ENCODE measurements at regions not wholly inside any gene's neighbourhood (a gene's known extent, or its start where the extent isn't known, plus 50 kb on each side); places are given as distances from the start of the nearest gene placed in this dataset.

- in situ Hi-C loops (cut with HindIII; ENCODE audit: low pct_ligation_motif_present, low pct_unique_long_range_greater_than_20kb, low sequenced_read_pairs), result no loop called here
- DNase-seq, result no peak
These were observed 546.9 kb downstream of the HACE1 start for GRCh38 chr6:104312851-104313250.

DNA sequence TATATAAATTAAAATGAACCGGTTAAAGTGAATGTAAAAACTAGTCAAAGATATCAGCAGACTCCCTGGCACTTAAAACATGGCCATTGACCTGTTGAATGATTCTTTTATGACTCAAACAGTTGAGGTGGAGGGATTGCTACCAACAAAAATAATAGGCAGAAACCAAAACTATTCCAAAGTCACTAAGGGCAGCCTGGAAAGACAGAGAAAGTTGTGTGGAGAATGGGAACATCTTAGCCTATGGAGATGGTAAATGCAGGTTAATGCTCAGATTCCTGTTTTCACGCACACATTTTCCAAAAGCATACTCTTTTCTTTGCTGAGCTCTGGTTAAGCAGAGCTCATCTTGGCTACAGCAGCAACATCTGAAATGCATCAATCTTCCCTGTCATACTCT, 553.5 kb downstream of the HACE1 start:
- in situ Hi-C loops (cut with HindIII; ENCODE audit: low pct_ligation_motif_present, low pct_unique_long_range_greater_than_20kb, low sequenced_read_pairs), result no loop called here
- DNase-seq, result no peak

DNA sequence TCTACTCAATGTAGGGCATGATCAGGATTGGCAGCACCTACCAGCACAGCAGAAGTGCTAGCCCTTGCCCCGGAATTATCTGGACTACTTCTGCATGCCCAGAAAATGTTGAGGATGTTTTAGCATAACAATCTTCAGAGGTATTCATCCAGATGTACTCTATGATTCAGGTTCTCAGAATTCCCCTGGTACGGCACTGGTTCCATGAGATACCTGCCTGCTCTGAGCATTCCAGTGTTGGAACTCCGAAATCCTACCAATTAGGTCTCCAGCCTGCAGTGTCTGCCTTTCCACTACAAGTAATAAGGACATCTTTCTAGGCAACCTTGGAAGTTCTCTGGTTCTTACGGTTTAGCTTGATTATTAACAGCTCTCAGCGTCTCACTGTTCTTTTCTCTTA, 554.5 kb downstream of the HACE1 start:
- in situ Hi-C loops (cut with HindIII; ENCODE audit: low pct_ligation_motif_present, low pct_unique_long_range_greater_than_20kb, low sequenced_read_pairs), result no loop called here
- DNase-seq, result no peak

DNA sequence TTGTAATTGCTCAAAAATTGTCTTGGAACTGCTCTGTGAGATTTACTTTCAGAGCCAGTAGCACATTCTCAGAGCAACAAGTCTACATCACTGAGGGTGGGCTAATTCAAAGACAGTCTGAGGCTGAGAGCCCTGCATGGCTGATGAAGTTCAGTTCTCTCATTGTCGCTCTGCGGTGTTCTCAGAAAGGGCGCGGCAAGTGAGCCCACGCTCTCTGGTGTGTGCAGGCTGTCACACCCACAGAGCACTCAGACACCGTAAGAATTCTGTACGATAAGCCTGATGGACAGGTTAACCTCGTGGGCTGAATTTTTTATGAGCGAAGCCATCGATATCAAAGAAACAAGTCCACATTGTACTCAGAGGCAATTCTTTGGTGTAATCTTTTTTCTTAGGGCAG, 557.8 kb downstream of the HACE1 start:
- no peak for DNase-seq
- in situ Hi-C loops (cut with HindIII; ENCODE audit: low pct_ligation_motif_present, low pct_unique_long_range_greater_than_20kb, low sequenced_read_pairs), result no loop called here

DNA sequence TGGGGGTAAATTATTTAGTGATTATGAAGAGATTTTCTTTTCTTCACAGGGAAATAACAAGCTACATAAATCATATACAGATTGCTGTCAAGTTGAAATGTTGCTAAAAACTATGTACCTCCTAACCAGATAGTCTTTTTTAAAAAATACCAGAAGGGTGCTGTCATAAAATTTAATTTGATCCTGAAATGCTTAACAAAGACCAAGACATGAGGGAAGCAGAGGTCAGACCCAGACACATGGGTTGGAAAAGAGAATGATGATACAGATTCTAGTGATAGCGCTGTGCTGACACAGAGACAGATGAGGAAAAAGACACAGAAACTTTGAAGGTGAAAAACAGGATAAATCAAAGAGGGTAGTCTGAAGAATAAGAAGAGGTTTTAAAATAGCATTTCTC, 573.1 kb downstream of the HACE1 start:
- in situ Hi-C loops (cut with HindIII; ENCODE audit: low pct_ligation_motif_present, low pct_unique_long_range_greater_than_20kb, low sequenced_read_pairs), result no loop called here
- DNase-seq, result no peak

DNA sequence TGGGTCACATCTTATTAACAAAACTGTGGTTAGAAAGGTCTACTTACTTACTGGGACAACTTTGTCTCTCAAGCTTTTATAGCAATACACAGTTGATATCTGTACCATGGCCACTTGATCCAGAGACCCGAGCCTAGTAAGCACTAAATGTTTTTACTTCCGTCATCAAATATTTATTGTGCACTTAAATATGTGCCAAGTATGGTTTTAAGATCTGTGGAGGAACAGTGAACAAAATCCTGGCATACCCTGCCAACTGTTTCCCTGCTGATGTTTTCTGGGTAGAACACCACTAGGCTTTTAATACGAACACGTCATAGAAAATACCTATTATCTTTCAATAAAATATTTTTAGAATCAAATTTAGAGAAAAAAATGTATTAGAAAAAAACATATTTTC, 574.8 kb downstream of the HACE1 start:
- in situ Hi-C loops (cut with HindIII; ENCODE audit: low pct_ligation_motif_present, low pct_unique_long_range_greater_than_20kb, low sequenced_read_pairs), result no loop called here
- no peak for DNase-seq

DNA sequence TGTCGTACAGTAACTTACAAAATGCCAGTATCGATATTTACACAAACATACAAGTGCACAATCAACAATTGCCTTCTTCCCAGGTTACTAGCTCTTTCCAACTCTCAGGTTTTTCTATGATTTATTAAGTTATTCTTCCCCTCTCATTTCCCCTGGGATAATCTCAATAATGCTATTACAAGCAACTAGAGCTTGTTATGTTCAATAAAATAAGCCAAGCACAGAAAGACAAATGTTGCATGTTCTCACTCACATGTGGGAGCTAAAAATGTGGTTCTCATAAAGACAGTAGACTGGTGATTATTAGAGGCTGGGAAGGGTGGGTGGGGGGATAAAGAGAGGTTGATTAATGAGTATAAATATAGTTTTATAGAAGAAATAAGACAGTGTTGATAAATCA, 577.1 kb downstream of the HACE1 start:
- in situ Hi-C loops (cut with HindIII; ENCODE audit: low pct_ligation_motif_present, low pct_unique_long_range_greater_than_20kb, low sequenced_read_pairs), result no loop called here
- DNase-seq, result no peak

GRCh38 chr6:104281370-104281769, 578.3 kb downstream of the HACE1 start:
- DNase-seq, result peak; percentile 4
- in situ Hi-C loops (cut with HindIII; ENCODE audit: low pct_ligation_motif_present, low pct_unique_long_range_greater_than_20kb, low sequenced_read_pairs), result no loop called here

DNA sequence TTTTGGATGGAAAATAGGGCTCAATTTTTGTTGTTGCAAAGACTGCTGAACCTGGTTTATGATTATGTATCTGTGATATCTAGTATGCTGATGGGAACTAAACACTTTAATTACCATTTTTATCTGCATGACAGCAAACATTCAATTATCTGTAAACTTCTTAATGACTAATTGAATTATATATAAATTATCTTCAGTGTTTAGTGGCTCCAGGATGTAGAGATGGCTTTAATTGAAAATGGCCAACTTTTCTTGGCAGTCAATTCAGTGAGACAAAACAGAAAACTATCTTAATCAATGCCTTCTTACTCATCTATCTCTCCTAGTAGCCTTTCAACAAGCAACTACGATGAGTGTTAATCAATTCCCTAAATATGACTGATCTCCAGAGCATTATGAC, 591.3 kb downstream of the HACE1 start:
- in situ Hi-C loops (cut with HindIII; ENCODE audit: low pct_ligation_motif_present, low pct_unique_long_range_greater_than_20kb, low sequenced_read_pairs), result no loop called here
- no peak for DNase-seq

- no peak for DNase-seq
- in situ Hi-C loops (cut with HindIII; ENCODE audit: low pct_ligation_motif_present, low pct_unique_long_range_greater_than_20kb, low sequenced_read_pairs), result no loop called here
These were observed 592.8 kb downstream of the HACE1 start for GRCh38 chr6:104266922-104267321.

- in situ Hi-C loops (cut with HindIII; ENCODE audit: low pct_ligation_motif_present, low pct_unique_long_range_greater_than_20kb, low sequenced_read_pairs), result no loop called here
- DNase-seq, result no peak
These were observed 603.1 kb downstream of the HACE1 start for GRCh38 chr6:104256646-104257045.

DNA sequence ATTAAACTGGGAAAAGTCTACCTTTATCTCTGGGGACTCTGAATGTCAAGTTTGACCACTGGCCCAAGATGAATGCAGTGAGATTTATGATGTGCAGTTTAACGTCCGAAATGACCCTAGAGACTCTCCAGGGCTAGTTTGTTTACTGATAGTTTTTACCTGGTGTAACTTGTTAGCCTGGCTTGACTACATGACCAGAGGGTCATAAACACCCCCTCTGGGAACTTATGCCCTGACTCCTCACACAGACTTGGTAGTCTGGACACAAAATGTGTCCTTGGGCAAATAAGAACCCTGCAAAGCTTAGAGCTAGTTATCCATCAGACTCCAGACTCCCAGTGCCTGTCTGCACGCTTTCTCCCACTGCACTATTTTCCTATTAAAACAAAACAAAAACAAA, 606.5 kb downstream of the HACE1 start:
- DNase-seq, result no peak
- in situ Hi-C loops (cut with HindIII; ENCODE audit: low pct_ligation_motif_present, low pct_unique_long_range_greater_than_20kb, low sequenced_read_pairs), result no loop called here

DNA sequence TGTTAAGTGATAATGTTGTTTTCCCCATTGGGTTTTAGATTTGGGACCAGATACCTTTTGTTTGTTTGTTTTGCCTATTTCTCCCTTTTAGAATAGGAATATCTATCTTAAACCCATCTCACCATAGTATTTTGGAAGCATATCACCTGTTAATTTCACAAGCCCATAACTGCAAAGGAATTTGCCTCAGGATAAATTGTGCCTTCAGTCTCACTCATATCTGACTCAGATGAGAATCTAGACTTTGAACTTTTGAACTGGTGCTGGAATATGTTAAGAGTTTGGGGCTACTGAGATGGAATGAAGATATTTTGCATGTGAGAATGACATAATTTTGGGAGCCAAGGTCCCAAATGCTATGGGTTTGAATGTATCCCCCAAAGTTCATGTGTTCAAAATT, 607.4 kb downstream of the HACE1 start:
- in situ Hi-C loops (cut with HindIII; ENCODE audit: low pct_ligation_motif_present, low pct_unique_long_range_greater_than_20kb, low sequenced_read_pairs), result no loop called here
- no peak for DNase-seq

DNA sequence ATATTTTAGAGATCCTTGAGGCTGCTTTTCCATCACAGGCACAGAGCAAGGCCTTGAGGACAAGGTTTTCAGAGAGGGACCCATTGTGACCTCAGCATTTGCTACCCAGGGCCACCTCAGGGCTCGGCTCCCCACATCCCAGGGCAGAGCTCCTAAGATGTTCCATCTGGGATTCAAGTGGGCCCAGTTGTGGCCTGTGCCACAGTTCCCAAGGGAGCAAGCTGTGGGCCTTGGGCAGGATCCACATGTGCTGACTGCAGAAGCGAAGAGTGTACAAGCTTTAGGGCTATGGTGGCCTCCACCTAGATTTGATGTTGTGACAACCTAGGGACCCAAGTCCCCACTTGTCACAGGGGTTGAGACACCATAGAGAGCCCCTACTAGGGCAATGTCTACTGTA, 608.1 kb downstream of the HACE1 start:
- no peak for DNase-seq
- in situ Hi-C loops (cut with HindIII; ENCODE audit: low pct_ligation_motif_present, low pct_unique_long_range_greater_than_20kb, low sequenced_read_pairs), result no loop called here

DNA sequence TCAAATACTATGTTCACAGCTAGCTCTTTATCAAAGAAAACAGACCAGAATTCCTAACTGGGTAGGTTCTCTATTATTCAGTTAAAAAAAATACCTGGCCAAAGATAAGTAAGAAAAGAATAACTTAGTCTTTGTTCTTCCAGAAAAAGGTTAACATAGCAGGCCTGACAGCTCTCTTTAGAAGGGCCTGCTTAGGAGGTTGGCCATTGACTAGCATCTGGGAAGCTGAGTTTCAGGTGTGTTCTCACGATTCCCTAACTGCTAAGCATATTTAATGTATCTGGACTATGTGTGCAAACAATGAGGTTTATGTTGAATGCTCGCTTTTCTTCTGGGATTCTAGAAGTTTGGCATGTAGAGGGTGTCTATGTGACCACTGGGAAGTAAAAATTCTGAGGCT, 618.9 kb downstream of the HACE1 start:
- in situ Hi-C loops (cut with HindIII; ENCODE audit: low pct_ligation_motif_present, low pct_unique_long_range_greater_than_20kb, low sequenced_read_pairs), result no loop called here
- DNase-seq, result no peak

DNA sequence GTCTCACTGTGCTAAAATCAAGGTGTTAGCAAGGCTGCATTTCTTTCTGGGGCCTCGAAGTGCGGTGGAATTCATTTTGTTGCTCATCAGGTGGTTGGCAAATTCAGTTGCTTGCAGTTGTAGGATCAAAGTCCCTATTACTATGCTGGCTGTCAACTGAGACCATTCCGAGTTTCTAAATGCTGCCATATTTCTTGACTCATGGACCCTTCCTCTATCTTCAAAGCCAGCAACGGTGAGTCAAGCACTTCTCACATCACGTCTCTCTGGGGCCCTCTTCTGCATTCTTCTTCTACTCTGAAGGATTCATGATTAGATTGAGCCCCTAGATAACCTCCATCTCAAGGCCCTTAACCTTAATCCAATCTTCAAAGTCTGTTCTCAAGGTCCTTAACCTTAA, 619.7 kb downstream of the HACE1 start:
- DNase-seq, result no peak

GRCh38 chr6:104229057-104229456, 630.7 kb downstream of the HACE1 start:
- no peak for DNase-seq
- in situ Hi-C loops (cut with HindIII; ENCODE audit: low pct_ligation_motif_present, low pct_unique_long_range_greater_than_20kb, low sequenced_read_pairs), result no loop called here

More for the DNA sequence above, 619.7 kb downstream of the HACE1 start:
- in situ Hi-C loops (cut with HindIII; ENCODE audit: low pct_ligation_motif_present, low pct_unique_long_range_greater_than_20kb, low sequenced_read_pairs), result no loop called here

- in situ Hi-C loops (cut with HindIII; ENCODE audit: low pct_ligation_motif_present, low pct_unique_long_range_greater_than_20kb, low sequenced_read_pairs), result no loop called here
- no peak for DNase-seq
These were observed 632.2 kb downstream of the HACE1 start for GRCh38 chr6:104227508-104227907.

GRCh38 chr6:104226790-104227446, 632.8 kb downstream of the HACE1 start:
- DNase-seq, result no peak
- in situ Hi-C loops (cut with HindIII; ENCODE audit: low pct_ligation_motif_present, low pct_unique_long_range_greater_than_20kb, low sequenced_read_pairs), result no loop called here

DNA sequence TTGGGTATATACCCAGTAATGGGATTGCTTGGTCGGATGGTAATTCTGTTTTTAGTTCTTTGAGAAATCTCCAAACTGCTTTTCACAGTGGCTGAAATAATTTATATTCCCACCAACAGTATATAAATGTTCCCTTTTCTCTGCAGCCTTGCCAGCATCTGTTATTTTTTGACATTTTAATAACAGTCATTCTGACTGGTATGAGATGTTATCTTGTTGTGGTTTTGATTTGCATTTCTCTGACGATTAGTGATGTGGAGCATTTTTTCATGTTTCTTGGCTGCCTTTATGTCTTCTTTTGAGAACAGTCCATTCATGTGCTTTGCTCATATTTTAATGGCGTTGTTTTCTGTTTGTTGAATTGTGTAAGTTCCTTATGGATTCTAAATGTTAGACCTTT, 641.6 kb downstream of the HACE1 start:
- DNase-seq, result no peak
- in situ Hi-C loops (cut with HindIII; ENCODE audit: low pct_ligation_motif_present, low pct_unique_long_range_greater_than_20kb, low sequenced_read_pairs), result no loop called here

GRCh38 chr6:104214901-104215300, 644.8 kb downstream of the HACE1 start:
- in situ Hi-C loops (cut with HindIII; ENCODE audit: low pct_ligation_motif_present, low pct_unique_long_range_greater_than_20kb, low sequenced_read_pairs), result no loop called here
- no peak for DNase-seq
